Liver (tissue), 7 donors: ENCODE measurements at regions not wholly inside any gene's neighbourhood (a gene's known extent, or its start where the extent isn't known, plus 50 kb on each side); places are given as distances from the start of the nearest gene placed in this dataset.

ENCODE experiments used
- DNase-seq: peaks from one replicate; pipeline ENCODE4 v3.0.0-alpha.2; 2017; ENCODE audit warnings: low spot score
- H3K27ac ChIP-seq, 2 donors: one replicate each; pipeline ENCODE4 v1.7.0; 2013; ENCODE audit warnings: inconsistent platforms in 2 of 2, low read length in 2 of 2, control low read depth in 1 of 2, low read depth in 1 of 2, mild to moderate bottlenecking in 1 of 2
- H3K27me3 ChIP-seq, 4 donors: one replicate each; pipeline versions ENCODE4 v1.6.1 to v1.7.0; 2013; ENCODE audit warnings: low read length in 3 of 4, inconsistent platforms in 1 of 4, mild to moderate bottlenecking in 1 of 4, moderate library complexity in 1 of 4; ENCODE audit not compliant: control insufficient read depth in 4 of 4, insufficient read depth in 4 of 4
- H3K36me3 ChIP-seq, 4 donors: one replicate each; pipeline versions ENCODE4 v1.6.1 to v1.7.0; 2013; ENCODE audit warnings: low read length in 3 of 4, mild to moderate bottlenecking in 3 of 4, low read depth in 1 of 4, moderate library complexity in 1 of 4; ENCODE audit not compliant: control insufficient read depth in 4 of 4, insufficient read depth in 3 of 4
- H3K4me1 ChIP-seq, 4 donors: one replicate each; pipeline versions ENCODE4 v1.6.1 to v1.7.0; 2013; ENCODE audit warnings: low read length in 3 of 4, mild to moderate bottlenecking in 3 of 4, moderate library complexity in 1 of 4; ENCODE audit not compliant: control insufficient read depth in 4 of 4, insufficient read depth in 4 of 4
- H3K4me3 ChIP-seq, 3 donors: one replicate each; pipeline versions ENCODE4 v1.6.1 to v1.7.0; 2013; ENCODE audit warnings: low read length in 3 of 3, control low read depth in 1 of 3, low read depth in 1 of 3, mild to moderate bottlenecking in 1 of 3
- H3K9ac ChIP-seq, 2 donors: one replicate each; pipeline ENCODE4 v1.7.0; 2013; ENCODE audit warnings: low read length in 2 of 2, mild to moderate bottlenecking in 2 of 2, moderate library complexity in 2 of 2, control low read depth in 1 of 2, low read depth in 1 of 2
- H3K9me3 ChIP-seq, 4 donors: one replicate each; pipeline versions ENCODE4 v1.6.1 to v1.7.0; 2013; ENCODE audit warnings: low read length in 3 of 4; ENCODE audit not compliant: control insufficient read depth in 4 of 4
- EGR1 ChIP-seq, 2 donors: IDR thresholded peaks; 2 replicates each; pipeline ENCODE4 v1.6.1; 2016 to 2018; ENCODE audit warnings: antibody characterized with exemption in 2 of 2, low read depth in 2 of 2
- FOXA1 ChIP-seq: IDR thresholded peaks from 2 replicates; pipeline ENCODE4 v1.6.1; 2016; ENCODE audit warnings: antibody characterized with exemption
- GABPA ChIP-seq, 2 donors: IDR thresholded peaks in 1 of 2; conservative IDR thresholded peaks in 1 of 2; 2 replicates each; pipeline ENCODE4 v1.6.1; 2016; ENCODE audit warnings: antibody characterized with exemption in 2 of 2, mild to moderate bottlenecking in 1 of 2, moderate library complexity in 1 of 2
- HNF4A ChIP-seq, 2 donors: conservative IDR thresholded peaks; 2 replicates each; pipeline ENCODE4 v1.6.1; 2016; ENCODE audit warnings: antibody characterized with exemption in 2 of 2, mild to moderate bottlenecking in 2 of 2
- HNF4G ChIP-seq: IDR thresholded peaks from 2 replicates; pipeline ENCODE4 v1.6.1; 2016; ENCODE audit warnings: antibody characterized with exemption
- JUND ChIP-seq, 2 donors: IDR thresholded peaks; 2 replicates each; pipeline ENCODE4 v1.6.1; 2016; ENCODE audit warnings: antibody characterized with exemption in 2 of 2
- NR2F2 ChIP-seq: IDR thresholded peaks from 2 replicates; pipeline ENCODE4 v1.6.1; 2016; ENCODE audit warnings: antibody characterized with exemption
- RAD21 ChIP-seq, 2 donors: IDR thresholded peaks; 2 replicates each; pipeline ENCODE4 v1.6.1; 2016; ENCODE audit warnings: antibody characterized with exemption in 2 of 2, mild to moderate bottlenecking in 2 of 2
- SP1 ChIP-seq: IDR thresholded peaks from 2 replicates; pipeline ENCODE4 v1.6.1; 2018; ENCODE audit warnings: antibody characterized with exemption, mild to moderate bottlenecking
- TAF1 ChIP-seq: conservative IDR thresholded peaks from 2 replicates; pipeline ENCODE4 v1.6.1; 2016; ENCODE audit warnings: antibody characterized with exemption, mild to moderate bottlenecking
- YY1 ChIP-seq: IDR thresholded peaks from 2 replicates; pipeline ENCODE4 v1.6.1; 2016; ENCODE audit warnings: antibody characterized with exemption, mild to moderate bottlenecking
- WGBS: extraction: QIAGEN DNeasy Blood & Tissue Kit; methylation state at CpG from one replicate; pipeline ENCODE4 v1.1.7; 2013; 5-methylcytosine and 5-hydroxymethylcytosine counted together
- TF ChIP-seq, protein P1 (sequence below): IDR thresholded peaks from 2 replicates; pipeline ENCODE4 v1.6.1; 2016; ENCODE audit warnings: antibody characterized with exemption, mild to moderate bottlenecking
- TF ChIP-seq, protein P2 (sequence below): IDR thresholded peaks from 2 replicates; pipeline ENCODE4 v1.6.1; 2016; ENCODE audit warnings: antibody characterized with exemption
- donor health status: healthy.
- donor health status: healthy.
- donor health status: healthy.
- donor health status: healthy.

DNA sequence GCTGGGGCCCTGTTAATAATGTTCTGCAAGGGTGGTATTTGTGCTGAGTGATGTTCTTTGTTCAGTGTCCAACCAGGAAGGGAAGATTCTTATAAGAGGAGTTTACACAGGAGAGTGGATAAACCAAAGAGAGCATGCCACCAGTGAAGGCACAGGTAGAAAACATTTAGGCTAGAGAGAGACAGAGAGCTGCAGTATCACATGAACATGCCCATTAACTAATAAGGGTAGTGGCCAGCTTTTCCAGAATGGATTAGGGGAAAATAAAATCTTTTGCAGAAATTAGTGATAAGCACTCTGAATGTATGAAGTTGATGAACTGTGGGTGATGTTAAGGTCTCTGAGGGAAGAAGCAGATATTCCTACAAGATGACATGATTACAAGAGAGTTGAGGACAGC, 54.1 kb upstream of the PRLR start:
- H3K9me3 ChIP-seq: no peaks in the 10 kb centered on the region
- no peak overlapping the region for H3K4me3 ChIP-seq
- no peaks in the 10 kb centered on the region for H3K36me3 ChIP-seq
- TF ChIP-seq, protein P1, sequence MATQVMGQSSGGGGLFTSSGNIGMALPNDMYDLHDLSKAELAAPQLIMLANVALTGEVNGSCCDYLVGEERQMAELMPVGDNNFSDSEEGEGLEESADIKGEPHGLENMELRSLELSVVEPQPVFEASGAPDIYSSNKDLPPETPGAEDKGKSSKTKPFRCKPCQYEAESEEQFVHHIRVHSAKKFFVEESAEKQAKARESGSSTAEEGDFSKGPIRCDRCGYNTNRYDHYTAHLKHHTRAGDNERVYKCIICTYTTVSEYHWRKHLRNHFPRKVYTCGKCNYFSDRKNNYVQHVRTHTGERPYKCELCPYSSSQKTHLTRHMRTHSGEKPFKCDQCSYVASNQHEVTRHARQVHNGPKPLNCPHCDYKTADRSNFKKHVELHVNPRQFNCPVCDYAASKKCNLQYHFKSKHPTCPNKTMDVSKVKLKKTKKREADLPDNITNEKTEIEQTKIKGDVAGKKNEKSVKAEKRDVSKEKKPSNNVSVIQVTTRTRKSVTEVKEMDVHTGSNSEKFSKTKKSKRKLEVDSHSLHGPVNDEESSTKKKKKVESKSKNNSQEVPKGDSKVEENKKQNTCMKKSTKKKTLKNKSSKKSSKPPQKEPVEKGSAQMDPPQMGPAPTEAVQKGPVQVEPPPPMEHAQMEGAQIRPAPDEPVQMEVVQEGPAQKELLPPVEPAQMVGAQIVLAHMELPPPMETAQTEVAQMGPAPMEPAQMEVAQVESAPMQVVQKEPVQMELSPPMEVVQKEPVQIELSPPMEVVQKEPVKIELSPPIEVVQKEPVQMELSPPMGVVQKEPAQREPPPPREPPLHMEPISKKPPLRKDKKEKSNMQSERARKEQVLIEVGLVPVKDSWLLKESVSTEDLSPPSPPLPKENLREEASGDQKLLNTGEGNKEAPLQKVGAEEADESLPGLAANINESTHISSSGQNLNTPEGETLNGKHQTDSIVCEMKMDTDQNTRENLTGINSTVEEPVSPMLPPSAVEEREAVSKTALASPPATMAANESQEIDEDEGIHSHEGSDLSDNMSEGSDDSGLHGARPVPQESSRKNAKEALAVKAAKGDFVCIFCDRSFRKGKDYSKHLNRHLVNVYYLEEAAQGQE: no peak
- TF ChIP-seq FOXA1 (no peak), EGR1 (IDR thresholded peaks at IDR 0.05; ENCODE audit: low read depth in 2 of 2) (no peak), TAF1 (no peak), RAD21 (IDR thresholded peaks at IDR 0.05) (no peak), HNF4G (no peak), YY1 (no peak), GABPA (IDR thresholded peaks at IDR 0.05 in 1 of 2, conservative IDR thresholded peaks at IDR 0.05 in 1 of 2) (no peak), HNF4A (conservative IDR thresholded peaks at IDR 0.05) (no peak), NR2F2 (no peak), JUND (IDR thresholded peaks at IDR 0.05) (no peak), SP1 (no peak)
- TF ChIP-seq, protein P2, sequence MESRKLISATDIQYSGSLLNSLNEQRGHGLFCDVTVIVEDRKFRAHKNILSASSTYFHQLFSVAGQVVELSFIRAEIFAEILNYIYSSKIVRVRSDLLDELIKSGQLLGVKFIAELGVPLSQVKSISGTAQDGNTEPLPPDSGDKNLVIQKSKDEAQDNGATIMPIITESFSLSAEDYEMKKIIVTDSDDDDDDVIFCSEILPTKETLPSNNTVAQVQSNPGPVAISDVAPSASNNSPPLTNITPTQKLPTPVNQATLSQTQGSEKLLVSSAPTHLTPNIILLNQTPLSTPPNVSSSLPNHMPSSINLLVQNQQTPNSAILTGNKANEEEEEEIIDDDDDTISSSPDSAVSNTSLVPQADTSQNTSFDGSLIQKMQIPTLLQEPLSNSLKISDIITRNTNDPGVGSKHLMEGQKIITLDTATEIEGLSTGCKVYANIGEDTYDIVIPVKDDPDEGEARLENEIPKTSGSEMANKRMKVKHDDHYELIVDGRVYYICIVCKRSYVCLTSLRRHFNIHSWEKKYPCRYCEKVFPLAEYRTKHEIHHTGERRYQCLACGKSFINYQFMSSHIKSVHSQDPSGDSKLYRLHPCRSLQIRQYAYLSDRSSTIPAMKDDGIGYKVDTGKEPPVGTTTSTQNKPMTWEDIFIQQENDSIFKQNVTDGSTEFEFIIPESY: no peak
- no peak overlapping the region for H3K9ac ChIP-seq
- no peaks in the 10 kb centered on the region for H3K27me3 ChIP-seq
- no peak for DNase-seq
- no peak overlapping the region for H3K27ac ChIP-seq
- H3K4me1 ChIP-seq: no peaks in the 10 kb centered on the region

DNA sequence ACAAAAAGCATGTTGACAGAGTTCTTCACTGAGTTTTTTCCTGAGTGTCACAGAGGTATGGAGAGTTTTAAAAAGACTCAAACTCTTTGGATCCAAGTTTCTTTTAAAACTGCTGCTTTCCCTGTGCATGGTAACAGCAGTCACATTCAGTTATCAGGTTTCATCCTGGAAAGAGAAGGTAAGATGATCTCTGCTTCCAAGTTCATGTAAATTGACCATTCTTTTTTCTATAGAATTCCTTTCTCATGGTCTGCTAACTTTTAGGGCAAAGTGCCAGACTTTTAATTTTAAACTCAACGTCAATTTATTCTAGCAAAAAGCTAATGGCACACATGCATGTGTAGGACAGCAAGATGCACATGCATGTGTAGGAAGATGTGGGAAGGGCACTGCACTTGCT, 52.5 kb upstream of the PRLR start:
- Histone ChIP-seq H3K27me3 (no peaks in the 10 kb centered on the region), H3K9me3 (no peaks in the 10 kb centered on the region), H3K4me3 (no peak overlapping the region), H3K27ac (no peak overlapping the region), H3K9ac (no peak overlapping the region), H3K36me3 (no peaks in the 10 kb centered on the region), H3K4me1 (no peaks in the 10 kb centered on the region)
- DNase-seq: no peak
- whole genome bisulfite sequencing: 70% methylated on average over 1 of the region's 1 CpG
- TF ChIP-seq, protein P2: no peak
